CD4-positive, alpha-beta T cell (primary cell): ENCODE measurements at regions not wholly inside any gene's neighbourhood (a gene's known extent, or its start where the extent isn't known, plus 50 kb on each side); places are given as distances from the start of the nearest gene placed in this dataset.

Experiments
- ATAC-seq: fragments of 200-7000 bp; cut with Tn5 transposase; one replicate; pipeline ENCODE4 v1.10.0; 2022; ENCODE audit warnings: mild to moderate bottlenecking; ENCODE audit not compliant: poor library complexity
- CTCF ChIA-PET: fragments of 350-600 bp; sonication (Branson Sonifier 250); formaldehyde crosslinking; loops from one replicate; lab custom pipeline; 2021; ENCODE audit warnings: antibody characterized with exemption, inconsistent platforms; lab: Charles Lee
- POLR2A ChIA-PET: fragments of 350-600 bp; sonication (Branson Sonifier 250); formaldehyde crosslinking; loops from one replicate; lab custom pipeline; 2021; ENCODE audit warnings: antibody characterized with exemption, inconsistent platforms; lab: Charles Lee
- DNase-seq, 14 experiments: peaks; one replicate each; pipeline ENCODE4 v3.0.0-alpha.2; 2013 to 2020; ENCODE audit warnings: mixed read lengths in 2 of 14
- H3K27ac ChIP-seq, 2 donors: one replicate each; pipeline versions ENCODE4 v1.5.1 to v1.7.0; 2013; ENCODE audit warnings: low read length in 2 of 2, low read depth in 1 of 2, mild to moderate bottlenecking in 1 of 2
- H3K27me3 ChIP-seq, 2 experiments: 1 replicate in 1 of 2; 2 replicates in 1 of 2; pipeline versions ENCODE4 v1.6.1 to v1.7.0; 2013; ENCODE audit warnings: low read length in 2 of 2, control low read depth in 1 of 2, mild to moderate bottlenecking in 1 of 2, moderate library complexity in 1 of 2; ENCODE audit not compliant: insufficient read depth in 2 of 2, control insufficient read depth in 1 of 2
- H3K36me3 ChIP-seq: one replicate; pipeline ENCODE4 v1.6.1; 2013; ENCODE audit warnings: low read length, control low read depth; ENCODE audit not compliant: insufficient read depth
- H3K4me1 ChIP-seq: one replicate; pipeline ENCODE4 v1.6.1; 2013; ENCODE audit warnings: low read length, control low read depth; ENCODE audit not compliant: insufficient read depth
- H3K4me3 ChIP-seq: one replicate; pipeline ENCODE4 v1.5.1; 2013; ENCODE audit warnings: mild to moderate bottlenecking, low read length, moderate library complexity
- H3K9me3 ChIP-seq, 2 experiments: 1 replicate in 1 of 2; 2 replicates in 1 of 2; pipeline versions ENCODE4 v1.6.1 to v1.7.0; 2013; ENCODE audit warnings: low read length in 2 of 2, mild to moderate bottlenecking in 2 of 2, control low read depth in 1 of 2, moderate library complexity in 1 of 2; ENCODE audit not compliant: control insufficient read depth in 1 of 2, insufficient read depth in 1 of 2
- H3K27ac Mint-ChIP-seq: one replicate; pipeline ENCODE4 v1.8.0; 2020; ENCODE audit warnings: mixed read lengths
- H3K27me3 Mint-ChIP-seq: one replicate; pipeline ENCODE4 v1.8.0; 2021; ENCODE audit warnings: mixed read lengths
- H3K36me3 Mint-ChIP-seq: one replicate; pipeline ENCODE4 v1.8.0; 2021; ENCODE audit warnings: low read depth, mixed read lengths
- H3K4me1 Mint-ChIP-seq: one replicate; pipeline ENCODE4 v1.8.0; 2021; ENCODE audit warnings: low read depth, mixed read lengths
- H3K4me3 Mint-ChIP-seq: one replicate; pipeline ENCODE4 v1.8.0; 2020; ENCODE audit warnings: mild to moderate bottlenecking, mixed read lengths
- H3K9me3 Mint-ChIP-seq: one replicate; pipeline ENCODE4 v1.8.0; 2020; ENCODE audit warnings: mixed read lengths
- intact Hi-C, 2 experiments: fragments of 100-400 bp; cut with DNase I in 1 of 2; cut with micrococcal nuclease in 1 of 2; formaldehyde crosslinking; loops; one replicate each; pipeline versions ENCODE4 v1.15.1 to v1.9.0; 2023 to 2025; cut with DNase I, micrococcal nuclease
- TF ChIP-seq, protein P1 (sequence below): fragments of 200-600 bp; IDR thresholded peaks from one replicate; pipeline ENCODE4 v1.8.0; 2022; ENCODE audit warnings: antibody characterized with exemption, mild to moderate bottlenecking

DNA sequence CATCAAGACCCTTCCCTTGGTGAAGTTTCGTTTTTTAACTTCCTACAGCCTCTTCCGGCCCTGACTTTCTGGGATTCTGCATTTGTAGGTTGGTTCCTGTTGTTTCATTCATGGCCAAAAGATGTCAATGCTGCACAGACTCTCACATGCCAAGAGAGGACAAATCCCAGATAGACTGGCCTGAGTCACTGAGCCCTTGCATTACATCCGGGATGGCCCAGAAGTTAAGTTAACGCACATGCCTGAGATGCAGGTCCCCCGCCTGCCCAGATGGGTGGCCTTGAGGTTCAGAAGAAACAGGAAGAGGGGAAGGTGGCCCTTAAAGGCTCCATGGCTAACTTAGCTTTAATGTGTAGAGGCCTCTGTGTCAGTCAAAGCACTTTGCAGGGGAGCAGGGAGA, 51.6 kb upstream of the SRGAP3 start:
- intact Hi-C loops = no loop called here
- peaks cover 6% of the 10 kb centered on the region for H3K4me1 ChIP-seq
- DNase-seq = no peak
- Mint-ChIP-seq H3K27ac (no peak overlapping the region), H3K4me1 (no peaks in the 10 kb centered on the region), H3K36me3 (no peaks in the 10 kb centered on the region), H3K9me3 (no peaks in the 10 kb centered on the region), H3K27me3 (peaks cover 29% of the 10 kb centered on the region), H3K4me3 (no peak overlapping the region)
- H3K27me3 ChIP-seq = no peaks in the 10 kb centered on the region
- no peak overlapping the region for H3K27ac ChIP-seq
- no peaks in the 10 kb centered on the region for H3K9me3 ChIP-seq
- ChIA-PET CTCF (no interaction called here), POLR2A (no interaction called here)
- no peaks in the 10 kb centered on the region for H3K36me3 ChIP-seq
- ATAC-seq = no peak
- H3K4me3 ChIP-seq = no peak overlapping the region
- TF ChIP-seq, protein P1, sequence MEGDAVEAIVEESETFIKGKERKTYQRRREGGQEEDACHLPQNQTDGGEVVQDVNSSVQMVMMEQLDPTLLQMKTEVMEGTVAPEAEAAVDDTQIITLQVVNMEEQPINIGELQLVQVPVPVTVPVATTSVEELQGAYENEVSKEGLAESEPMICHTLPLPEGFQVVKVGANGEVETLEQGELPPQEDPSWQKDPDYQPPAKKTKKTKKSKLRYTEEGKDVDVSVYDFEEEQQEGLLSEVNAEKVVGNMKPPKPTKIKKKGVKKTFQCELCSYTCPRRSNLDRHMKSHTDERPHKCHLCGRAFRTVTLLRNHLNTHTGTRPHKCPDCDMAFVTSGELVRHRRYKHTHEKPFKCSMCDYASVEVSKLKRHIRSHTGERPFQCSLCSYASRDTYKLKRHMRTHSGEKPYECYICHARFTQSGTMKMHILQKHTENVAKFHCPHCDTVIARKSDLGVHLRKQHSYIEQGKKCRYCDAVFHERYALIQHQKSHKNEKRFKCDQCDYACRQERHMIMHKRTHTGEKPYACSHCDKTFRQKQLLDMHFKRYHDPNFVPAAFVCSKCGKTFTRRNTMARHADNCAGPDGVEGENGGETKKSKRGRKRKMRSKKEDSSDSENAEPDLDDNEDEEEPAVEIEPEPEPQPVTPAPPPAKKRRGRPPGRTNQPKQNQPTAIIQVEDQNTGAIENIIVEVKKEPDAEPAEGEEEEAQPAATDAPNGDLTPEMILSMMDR = no peak

DNA sequence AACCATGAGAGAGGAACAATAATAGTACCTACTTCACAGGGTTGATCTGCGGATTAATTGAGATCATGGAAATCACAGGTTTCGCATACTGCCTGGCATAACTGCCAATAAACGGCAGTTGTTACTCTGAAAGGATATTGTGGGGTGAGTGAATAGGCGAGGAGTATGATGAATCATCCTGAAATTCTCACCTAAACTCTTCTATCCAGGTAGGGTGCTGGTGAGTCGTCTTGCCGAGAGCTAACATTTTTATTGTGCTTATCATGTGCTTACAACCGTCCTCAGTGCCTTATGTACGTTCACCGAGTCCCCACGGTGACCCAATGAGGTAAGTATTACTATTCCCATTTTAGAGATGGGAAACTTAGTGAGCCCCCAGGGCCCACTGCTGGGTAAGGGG, 52.4 kb upstream of the SRGAP3 start:
- no peak for DNase-seq
- no peak for ATAC-seq
- Histone ChIP-seq H3K4me1 (peaks cover 6% of the 10 kb centered on the region), H3K4me3 (no peak overlapping the region), H3K27ac (no peak overlapping the region), H3K27me3 (no peaks in the 10 kb centered on the region), H3K9me3 (no peaks in the 10 kb centered on the region), H3K36me3 (no peaks in the 10 kb centered on the region)
- H3K27ac Mint-ChIP-seq = no peak overlapping the region
- TF ChIP-seq, protein P1 = no peak
- ChIA-PET CTCF (interaction anchor here (0.8 to 2.9 kb wide), 5 partner anchors 11 to 331 kb away, joined by 3 to 26 read pairs (median 6); partner anchors contain the start of gene SRGAP3), POLR2A (interaction anchor here (0.8 to 1.4 kb wide), 2 partner anchors 330 to 339 kb away, joined by 3 to 6 read pairs; partner anchors contain the start of gene RAD18)
- no peaks in the 10 kb centered on the region for H3K9me3 Mint-ChIP-seq
- intact Hi-C loops = loop anchor here (1.0 kb wide), 2 partner anchors 313 to 330 kb away; no protein-coding TSS in a partner anchor
- H3K27me3 Mint-ChIP-seq = peaks cover 29% of the 10 kb centered on the region
- H3K4me3 Mint-ChIP-seq = no peak overlapping the region
- no peaks in the 10 kb centered on the region for H3K4me1 Mint-ChIP-seq
- no peaks in the 10 kb centered on the region for H3K36me3 Mint-ChIP-seq

DNA sequence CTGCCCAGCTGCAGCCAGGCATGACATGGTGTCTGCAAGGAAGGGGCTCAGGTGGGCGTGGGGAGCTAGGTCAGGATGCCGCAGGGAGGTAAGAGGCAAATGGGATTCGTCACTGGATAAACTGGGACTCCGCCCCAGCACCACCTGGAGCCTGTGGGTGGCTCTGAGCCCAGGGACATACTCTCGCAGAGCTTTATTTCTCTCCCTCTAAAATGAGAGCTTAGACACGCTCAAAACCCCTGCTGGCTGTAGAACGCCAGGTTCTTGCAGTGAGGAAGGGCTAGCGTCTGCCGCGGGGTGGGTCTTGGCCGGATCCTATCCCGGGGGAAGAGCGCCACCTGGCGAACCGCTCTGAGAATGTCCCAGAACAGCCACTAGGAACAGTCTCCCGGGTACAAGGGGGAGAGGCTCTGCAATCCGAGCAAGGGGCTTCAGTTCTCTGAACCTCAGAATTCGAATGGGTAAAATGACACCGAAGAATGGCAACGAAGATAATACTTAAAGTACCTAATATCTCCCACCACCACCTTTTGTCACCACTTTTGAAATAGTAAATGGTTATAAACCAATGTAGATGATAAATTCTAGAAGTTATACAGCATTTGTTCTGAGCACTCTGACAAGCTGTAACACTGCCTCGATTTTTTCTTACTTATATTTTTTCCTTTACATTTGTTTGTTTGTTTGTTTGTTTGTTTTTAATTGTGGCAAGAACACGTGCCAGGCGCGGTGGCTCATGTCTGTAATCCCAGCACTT, 53.2 kb upstream of the SRGAP3 start:
- no peak overlapping the region for H3K27ac ChIP-seq
- peak; percentile 69 to 89 (median 73) for DNase-seq
- Mint-ChIP-seq H3K9me3 (no peaks in the 10 kb centered on the region), H3K27ac (no peak overlapping the region), H3K36me3 (no peaks in the 10 kb centered on the region), H3K4me1 (no peaks in the 10 kb centered on the region), H3K4me3 (peak overlapping the region; percentile 3), H3K27me3 (peaks cover 29% of the 10 kb centered on the region)
- ATAC-seq = peak; percentile 99
- CTCF ChIA-PET = interaction anchor here (0.7 to 2.9 kb wide), 6 partner anchors 12 to 533 kb away, joined by 3 to 26 read pairs (median 5); partner anchors contain the start of genes OXTR and SRGAP3
- TF ChIP-seq, protein P1 = peak; percentile 90
- no peaks in the 10 kb centered on the region for H3K36me3 ChIP-seq
- no peaks in the 10 kb centered on the region for H3K9me3 ChIP-seq
- H3K4me3 ChIP-seq = peak overlapping the region; percentile 9
- peaks cover 6% of the 10 kb centered on the region for H3K4me1 ChIP-seq
- no peaks in the 10 kb centered on the region for H3K27me3 ChIP-seq
- POLR2A ChIA-PET = interaction anchor here (0.8 to 1.4 kb wide), 2 partner anchors 331 to 339 kb away, joined by 3 to 6 read pairs; partner anchors contain the start of gene RAD18
- intact Hi-C loops = loop anchor here (1.0 kb wide), 2 partner anchors 314 to 331 kb away; no protein-coding TSS in a partner anchor
